ENCODE measurements at regions not wholly inside any gene's neighbourhood (a gene's known extent, or its start where the extent isn't known, plus 50 kb on each side); places are given as distances from the start of the nearest gene placed in this dataset.

- DNase-seq (ENCODE audit: low read depth) = no peak
Measured at GRCh38 chr4:147054228-147054872, 108.7 kb upstream of the TTC29 start.

- DNase-seq (ENCODE audit: low read depth) = no peak
Measured at GRCh38 chr4:147056940-147057610, 111.4 kb upstream of the TTC29 start.

- no peak for DNase-seq (ENCODE audit: low read depth)
Measured at GRCh38 chr4:147057611-147058190, 112.0 kb upstream of the TTC29 start.

- no peak for DNase-seq (ENCODE audit: low read depth)
Measured at GRCh38 chr4:147059064-147059731, 113.5 kb upstream of the TTC29 start.

- peak; percentile 55 for DNase-seq (ENCODE audit: low read depth)
Measured at GRCh38 chr4:147060151-147060931, 114.7 kb upstream of the TTC29 start.

- DNase-seq (ENCODE audit: low read depth) = no peak
Measured at GRCh38 chr4:147064856-147065255, 119.2 kb upstream of the TTC29 start.

GRCh38 chr4:147068564-147068963, 122.9 kb upstream of the TTC29 start:
- no peak for DNase-seq (ENCODE audit: low read depth)

GRCh38 chr4:147071209-147071740, 125.6 kb upstream of the TTC29 start:
- no peak for DNase-seq (ENCODE audit: low read depth)

GRCh38 chr4:147076179-147076578, 130.5 kb upstream of the TTC29 start:
- no peak for DNase-seq (ENCODE audit: low read depth)

- DNase-seq (ENCODE audit: low read depth) = no peak
Measured at GRCh38 chr4:147076728-147077127, 131.1 kb upstream of the TTC29 start.

GRCh38 chr4:147078362-147078761, 132.7 kb upstream of the TTC29 start:
- DNase-seq (ENCODE audit: low read depth) = no peak

- DNase-seq (ENCODE audit: low read depth) = no peak
Measured at GRCh38 chr4:147078875-147079658, 133.4 kb upstream of the TTC29 start.

- DNase-seq (ENCODE audit: low read depth) = no peak
Measured at GRCh38 chr4:147084861-147085260, 139.2 kb upstream of the TTC29 start.

GRCh38 chr4:147085781-147086180, 140.1 kb upstream of the TTC29 start:
- DNase-seq (ENCODE audit: low read depth) = no peak

- DNase-seq (ENCODE audit: low read depth) = no peak
Measured at GRCh38 chr4:147088146-147088545, 142.5 kb upstream of the TTC29 start.

- DNase-seq (ENCODE audit: low read depth) = no peak
Measured at GRCh38 chr4:147090486-147090885, 144.8 kb upstream of the TTC29 start.

- no peak for DNase-seq (ENCODE audit: low read depth)
Measured at GRCh38 chr4:147093206-147093605, 147.5 kb upstream of the TTC29 start.

GRCh38 chr4:147094238-147094637, 148.6 kb upstream of the TTC29 start:
- DNase-seq (ENCODE audit: low read depth) = no peak

- peak; percentile 49 for DNase-seq (ENCODE audit: low read depth)
Measured at GRCh38 chr4:147096667-147097604, 151.3 kb upstream of the TTC29 start.

GRCh38 chr4:147101678-147102077, 156.0 kb upstream of the TTC29 start:
- DNase-seq (ENCODE audit: low read depth) = no peak

Measured in stromal cell of bone marrow (primary cell).